Astrocyte (in vitro differentiated cells and primary cell): ENCODE measurements at regions not wholly inside any gene's neighbourhood (a gene's known extent, or its start where the extent isn't known, plus 50 kb on each side); places are given as distances from the start of the nearest gene placed in this dataset.

Source experiments
- DNase-seq: peaks from one replicate; pipeline ENCODE4 v3.0.0-alpha.2; 2010; ENCODE audit warnings: low read depth
- FAIRE-seq: peaks from 2 replicates; lab custom pipeline; 2011; peaks lifted over from hg19 to GRCh38; lab: Jason Lieb, UNC
- H2AFZ ChIP-seq: 2 replicates; pipeline ENCODE4 v1.6.0; 2012; ENCODE audit warnings: low read depth, low read length, inconsistent platforms
- H3K27ac ChIP-seq: 2 replicates; pipeline ENCODE4 v1.5.1; 2011; ENCODE audit warnings: low read depth, low read length, inconsistent platforms
- H3K27me3 ChIP-seq: 2 replicates; pipeline ENCODE4 v1.6.0; 2011; ENCODE audit warnings: low read length, inconsistent platforms; ENCODE audit not compliant: insufficient read depth
- H3K36me3 ChIP-seq: 2 replicates; pipeline ENCODE4 v1.5.1; 2011; ENCODE audit warnings: low read length, inconsistent platforms; ENCODE audit not compliant: insufficient read depth
- H3K4me1 ChIP-seq: 2 replicates; pipeline ENCODE4 v1.5.1; 2011; ENCODE audit warnings: low read length, inconsistent platforms; ENCODE audit not compliant: insufficient read depth
- H3K4me2 ChIP-seq: 2 replicates; pipeline ENCODE4 v1.6.0; 2012; ENCODE audit warnings: low read length, inconsistent platforms
- H3K4me3 ChIP-seq: 2 replicates; pipeline ENCODE4 v1.5.1; 2011; ENCODE audit warnings: low read depth, mild to moderate bottlenecking, low read length, inconsistent platforms; ENCODE audit not compliant: insufficient read depth
- H3K79me2 ChIP-seq: 2 replicates; pipeline ENCODE4 v1.6.0; 2012; ENCODE audit warnings: mild to moderate bottlenecking, low read length, inconsistent platforms; ENCODE audit not compliant: insufficient read depth
- H3K9ac ChIP-seq: 2 replicates; pipeline ENCODE4 v1.6.0; 2012; ENCODE audit warnings: mild to moderate bottlenecking, low read length, inconsistent platforms
- H3K9me3 ChIP-seq: 2 replicates; pipeline ENCODE4 v1.5.1; 2012; ENCODE audit warnings: low read depth, mild to moderate bottlenecking, low read length, inconsistent platforms; ENCODE audit not compliant: insufficient read depth
- H4K20me1 ChIP-seq: 2 replicates; pipeline ENCODE4 v1.6.0; 2012; ENCODE audit warnings: low read length, inconsistent platforms; ENCODE audit not compliant: insufficient read depth
- H3K27ac Mint-ChIP-seq: one replicate; pipeline ENCODE4 v1.8.0; 2021; ENCODE audit warnings: mild to moderate bottlenecking, mixed read lengths; ENCODE audit not compliant: unreplicated experiment
- H3K27me3 Mint-ChIP-seq: one replicate; pipeline ENCODE4 v1.8.0; 2021; ENCODE audit warnings: low read depth, mixed read lengths; ENCODE audit not compliant: unreplicated experiment
- H3K36me3 Mint-ChIP-seq: one replicate; pipeline ENCODE4 v1.8.0; 2021; ENCODE audit warnings: low read depth, mixed read lengths; ENCODE audit not compliant: unreplicated experiment
- H3K4me1 Mint-ChIP-seq: one replicate; pipeline ENCODE4 v1.8.0; 2021; ENCODE audit warnings: low read depth, mixed read lengths; ENCODE audit not compliant: unreplicated experiment
- H3K4me3 Mint-ChIP-seq: one replicate; pipeline ENCODE4 v1.8.0; 2021; ENCODE audit warnings: mild to moderate bottlenecking, moderate library complexity, mixed read lengths; ENCODE audit not compliant: unreplicated experiment
- H3K9me3 Mint-ChIP-seq: one replicate; pipeline ENCODE4 v1.8.0; 2021; ENCODE audit warnings: mild to moderate bottlenecking, mixed read lengths; ENCODE audit not compliant: unreplicated experiment
- EZH2 ChIP-seq: IDR thresholded peaks from 2 replicates; pipeline ENCODE4 v1.6.1; 2012; ENCODE audit warnings: mild to moderate bottlenecking, low read length, inconsistent platforms; ENCODE audit not compliant: insufficient read depth
- TF ChIP-seq, protein P1 (sequence below): IDR thresholded peaks from 2 replicates; pipeline ENCODE4 v1.5.1; 2011; ENCODE audit warnings: low read depth, mild to moderate bottlenecking, inconsistent platforms, low read length, moderate library complexity; ENCODE audit not compliant: insufficient read depth

DNA sequence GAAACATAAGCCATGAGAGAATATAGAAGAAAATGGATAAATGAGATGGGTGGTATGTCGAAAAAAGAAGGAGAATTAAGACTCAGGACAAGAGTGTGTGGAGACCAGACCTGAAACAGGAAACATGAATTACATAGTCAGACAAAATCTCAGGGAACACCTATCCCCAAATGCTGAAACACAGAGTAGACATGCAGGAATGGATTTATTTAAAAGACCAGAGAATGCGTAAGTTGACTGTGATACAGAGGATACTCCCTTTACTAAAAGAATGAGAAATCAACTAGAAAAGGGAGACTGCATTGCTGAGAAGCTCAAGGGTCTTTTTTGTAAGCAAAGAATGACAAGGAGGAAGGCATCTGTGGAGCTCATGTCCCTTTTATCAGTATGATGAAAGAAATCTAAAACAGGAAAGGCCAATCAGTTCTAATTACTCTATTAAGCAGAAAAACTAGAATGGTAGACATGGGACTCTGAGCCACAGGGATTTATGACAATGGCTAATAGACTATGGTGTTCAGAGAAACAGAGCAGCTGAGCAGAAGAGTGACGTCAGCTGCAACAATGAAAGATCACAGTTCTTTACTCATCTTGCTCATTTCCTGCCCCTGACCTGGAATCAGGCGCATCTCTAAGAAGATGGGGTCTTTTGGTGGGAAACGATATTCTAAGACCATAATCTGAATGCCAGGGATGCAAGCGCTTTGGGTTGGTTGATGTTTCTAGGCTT lies 138.9 kb upstream of the DHRS4 start:
- peaks cover 7% of the 10 kb centered on the region for H3K9me3 Mint-ChIP-seq
- no peaks in the 10 kb centered on the region for H3K4me1 Mint-ChIP-seq
- no peaks in the 10 kb centered on the region for H3K4me1 ChIP-seq
- H3K36me3 Mint-ChIP-seq: no peaks in the 10 kb centered on the region
- no peak overlapping the region for H3K4me3 Mint-ChIP-seq
- no peak for DNase-seq
- H3K27me3 Mint-ChIP-seq: peaks cover 2% of the 10 kb centered on the region
- no peak for TF ChIP-seq EZH2
- TF ChIP-seq, protein P1, sequence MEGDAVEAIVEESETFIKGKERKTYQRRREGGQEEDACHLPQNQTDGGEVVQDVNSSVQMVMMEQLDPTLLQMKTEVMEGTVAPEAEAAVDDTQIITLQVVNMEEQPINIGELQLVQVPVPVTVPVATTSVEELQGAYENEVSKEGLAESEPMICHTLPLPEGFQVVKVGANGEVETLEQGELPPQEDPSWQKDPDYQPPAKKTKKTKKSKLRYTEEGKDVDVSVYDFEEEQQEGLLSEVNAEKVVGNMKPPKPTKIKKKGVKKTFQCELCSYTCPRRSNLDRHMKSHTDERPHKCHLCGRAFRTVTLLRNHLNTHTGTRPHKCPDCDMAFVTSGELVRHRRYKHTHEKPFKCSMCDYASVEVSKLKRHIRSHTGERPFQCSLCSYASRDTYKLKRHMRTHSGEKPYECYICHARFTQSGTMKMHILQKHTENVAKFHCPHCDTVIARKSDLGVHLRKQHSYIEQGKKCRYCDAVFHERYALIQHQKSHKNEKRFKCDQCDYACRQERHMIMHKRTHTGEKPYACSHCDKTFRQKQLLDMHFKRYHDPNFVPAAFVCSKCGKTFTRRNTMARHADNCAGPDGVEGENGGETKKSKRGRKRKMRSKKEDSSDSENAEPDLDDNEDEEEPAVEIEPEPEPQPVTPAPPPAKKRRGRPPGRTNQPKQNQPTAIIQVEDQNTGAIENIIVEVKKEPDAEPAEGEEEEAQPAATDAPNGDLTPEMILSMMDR: no peak
- H3K27ac ChIP-seq: no peak overlapping the region
- H3K9ac ChIP-seq: no peak overlapping the region
- no peaks in the 10 kb centered on the region for H3K79me2 ChIP-seq
- H3K36me3 ChIP-seq: no peaks in the 10 kb centered on the region
- no peaks in the 10 kb centered on the region for H4K20me1 ChIP-seq
- no peak overlapping the region for H2AFZ ChIP-seq
- peaks cover 7% of the 10 kb centered on the region for H3K9me3 ChIP-seq
- FAIRE-seq: no peak
- H3K27ac Mint-ChIP-seq: no peak overlapping the region
- no peak overlapping the region for H3K4me3 ChIP-seq
- H3K27me3 ChIP-seq: no peaks in the 10 kb centered on the region
- H3K4me2 ChIP-seq: no peak overlapping the region

DNA sequence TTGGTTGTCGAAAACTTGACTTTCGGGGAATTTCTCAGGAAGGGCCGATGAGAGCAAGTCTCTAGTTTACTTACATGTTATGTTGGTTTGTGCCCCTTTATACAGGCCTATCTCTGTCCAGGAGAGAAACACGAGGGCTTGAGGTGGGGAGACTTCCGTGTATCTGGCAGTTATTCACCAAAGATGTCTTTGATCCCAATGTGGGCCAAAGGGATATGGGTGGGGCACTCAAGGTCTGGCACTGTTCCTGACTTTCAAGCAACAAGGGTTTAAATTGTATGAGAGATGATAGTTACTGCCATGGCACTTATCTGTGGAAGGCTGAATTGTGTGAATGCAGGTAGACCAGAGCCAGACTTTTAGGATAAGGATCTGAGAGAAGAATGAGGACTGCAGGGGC lies 137.2 kb upstream of the DHRS4 start:
- no peak overlapping the region for H3K9ac ChIP-seq
- H3K4me3 ChIP-seq: no peak overlapping the region
- Mint-ChIP-seq H3K4me3 (no peak overlapping the region), H3K27me3 (peaks cover 2% of the 10 kb centered on the region), H3K9me3 (peaks cover 7% of the 10 kb centered on the region), H3K36me3 (no peaks in the 10 kb centered on the region), H3K4me1 (no peaks in the 10 kb centered on the region), H3K27ac (no peak overlapping the region)
- no peaks in the 10 kb centered on the region for H3K79me2 ChIP-seq
- TF ChIP-seq, protein P1: no peak
- no peak for TF ChIP-seq EZH2
- no peak for FAIRE-seq
- no peaks in the 10 kb centered on the region for H3K4me1 ChIP-seq
- peaks cover 7% of the 10 kb centered on the region for H3K9me3 ChIP-seq
- H2AFZ ChIP-seq: no peak overlapping the region
- H3K36me3 ChIP-seq: no peaks in the 10 kb centered on the region
- no peak for DNase-seq
- no peaks in the 10 kb centered on the region for H3K27me3 ChIP-seq
- H3K27ac ChIP-seq: no peak overlapping the region
- H3K4me2 ChIP-seq: no peak overlapping the region
- no peaks in the 10 kb centered on the region for H4K20me1 ChIP-seq

GRCh38 chr14:23817164-23817767 lies 136.3 kb upstream of the DHRS4 start:
- Histone ChIP-seq H3K9me3 (peaks cover 7% of the 10 kb centered on the region), H3K27ac (no peak overlapping the region), H4K20me1 (no peaks in the 10 kb centered on the region), H3K9ac (no peak overlapping the region), H2AFZ (no peak overlapping the region), H3K4me3 (no peak overlapping the region), H3K4me1 (no peaks in the 10 kb centered on the region), H3K36me3 (no peaks in the 10 kb centered on the region), H3K27me3 (no peaks in the 10 kb centered on the region), H3K79me2 (no peaks in the 10 kb centered on the region), H3K4me2 (no peak overlapping the region)
- DNase-seq (no peak), FAIRE-seq (no peak)
- no peaks in the 10 kb centered on the region for H3K36me3 Mint-ChIP-seq
- TF ChIP-seq EZH2: no peak
- TF ChIP-seq, protein P1: no peak
- peaks cover 4% of the 10 kb centered on the region for H3K27me3 Mint-ChIP-seq
- H3K9me3 Mint-ChIP-seq: peaks cover 9% of the 10 kb centered on the region
- H3K4me1 Mint-ChIP-seq: no peaks in the 10 kb centered on the region
- H3K27ac Mint-ChIP-seq: no peak overlapping the region
- H3K4me3 Mint-ChIP-seq: no peak overlapping the region
